ENCODE measurements at regions not wholly inside any gene's neighbourhood (a gene's known extent, or its start where the extent isn't known, plus 50 kb on each side); places are given as distances from the start of the nearest gene placed in this dataset.
A peak's percentile ranks its signal among the peaks of the same experiment; 100 is the strongest.

DNA sequence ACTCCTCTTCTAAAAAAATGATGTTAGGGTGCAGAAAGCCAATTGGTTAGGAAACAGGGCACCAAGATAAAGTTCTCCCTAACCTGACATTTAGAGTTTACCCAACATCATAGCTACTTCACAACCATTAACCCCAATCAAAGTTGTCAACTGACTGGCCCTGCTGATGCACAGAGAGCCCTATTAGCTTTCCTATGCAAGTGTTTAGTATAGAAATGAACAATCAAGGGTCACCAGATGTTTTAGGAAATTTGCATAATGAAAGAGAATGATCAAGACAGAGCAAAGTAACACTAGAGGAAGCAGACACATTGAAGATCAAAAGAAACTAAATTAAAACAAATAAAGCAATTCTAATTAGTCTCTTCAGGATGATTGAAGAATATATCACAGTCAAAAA, 64.2 kb upstream of the DCC start:
- no peak for DNase-seq
- no peaks in the 10 kb centered on the region for H3K79me2 ChIP-seq (ENCODE audit: low read length)

DNA sequence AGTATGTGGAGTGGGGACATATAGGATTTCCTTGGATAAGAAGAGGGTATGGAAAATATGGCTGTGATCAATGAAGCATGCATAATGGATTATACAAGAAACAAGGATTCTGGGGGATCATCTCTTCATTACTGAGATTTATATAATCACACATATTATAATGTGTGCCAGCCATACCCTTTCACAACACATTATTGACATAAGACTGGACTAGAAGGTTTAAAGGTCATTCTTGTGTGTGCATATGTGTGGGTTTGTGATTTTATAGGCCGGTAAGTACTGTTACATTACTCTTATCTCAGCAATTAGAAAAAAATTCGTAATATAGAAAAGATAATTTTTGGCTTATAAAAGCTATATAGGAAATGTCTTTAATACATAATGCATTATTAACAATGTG, 62.2 kb upstream of the DCC start:
- Histone ChIP-seq H3K27me3 (replicated peaks; ENCODE audit: insufficient read depth, low read length) (no peaks in the 10 kb centered on the region), H3K36me3 (replicated peaks; ENCODE audit: insufficient read depth, low read length) (no peaks in the 10 kb centered on the region), H3F3A (ENCODE audit: insufficient read depth, low read length) (peaks cover 10% of the 10 kb centered on the region; the same call in 1 of the 2 replicates), H3K4me2 (ENCODE audit: low read depth, low read length) (no peak overlapping the region), H2AFZ (ENCODE audit: low read length) (no peak overlapping the region), H4K20me1 (ENCODE audit: insufficient read depth, low read length) (no peaks in the 10 kb centered on the region), H3K79me2 (ENCODE audit: low read length) (no peaks in the 10 kb centered on the region), H3K4me1 (ENCODE audit: low read length) (peaks cover 39% of the 10 kb centered on the region), H3K9me3 (replicated peaks; ENCODE audit: insufficient read depth, low read length) (no peaks in the 10 kb centered on the region), H3K27ac (ENCODE audit: low read length) (no peak overlapping the region), H3K4me3 (ENCODE audit: low read length) (no peak overlapping the region), H3K9ac (ENCODE audit: low read length) (no peak overlapping the region), H3K9me2 (replicated peaks; ENCODE audit: insufficient read depth, low read length) (no peaks in the 10 kb centered on the region)
- no peak for DNase-seq
- TF ChIP-seq EZH2 (optimal IDR thresholded peaks at IDR 0.05; ENCODE audit: low read depth, low read length), result no peak
- TF ChIP-seq, protein P1, sequence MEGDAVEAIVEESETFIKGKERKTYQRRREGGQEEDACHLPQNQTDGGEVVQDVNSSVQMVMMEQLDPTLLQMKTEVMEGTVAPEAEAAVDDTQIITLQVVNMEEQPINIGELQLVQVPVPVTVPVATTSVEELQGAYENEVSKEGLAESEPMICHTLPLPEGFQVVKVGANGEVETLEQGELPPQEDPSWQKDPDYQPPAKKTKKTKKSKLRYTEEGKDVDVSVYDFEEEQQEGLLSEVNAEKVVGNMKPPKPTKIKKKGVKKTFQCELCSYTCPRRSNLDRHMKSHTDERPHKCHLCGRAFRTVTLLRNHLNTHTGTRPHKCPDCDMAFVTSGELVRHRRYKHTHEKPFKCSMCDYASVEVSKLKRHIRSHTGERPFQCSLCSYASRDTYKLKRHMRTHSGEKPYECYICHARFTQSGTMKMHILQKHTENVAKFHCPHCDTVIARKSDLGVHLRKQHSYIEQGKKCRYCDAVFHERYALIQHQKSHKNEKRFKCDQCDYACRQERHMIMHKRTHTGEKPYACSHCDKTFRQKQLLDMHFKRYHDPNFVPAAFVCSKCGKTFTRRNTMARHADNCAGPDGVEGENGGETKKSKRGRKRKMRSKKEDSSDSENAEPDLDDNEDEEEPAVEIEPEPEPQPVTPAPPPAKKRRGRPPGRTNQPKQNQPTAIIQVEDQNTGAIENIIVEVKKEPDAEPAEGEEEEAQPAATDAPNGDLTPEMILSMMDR (IDR thresholded peaks at IDR 0.05; ENCODE audit: low read length), result no peak
- TF ChIP-seq EZH2phosphoT487 (IDR thresholded peaks at IDR 0.05; ENCODE audit: low read length), result no peak

More for the DNA sequence above, 64.2 kb upstream of the DCC start:
- Histone ChIP-seq H3K27ac (ENCODE audit: low read length) (no peak overlapping the region), H3K9me2 (replicated peaks; ENCODE audit: insufficient read depth, low read length) (no peaks in the 10 kb centered on the region), H3K4me3 (ENCODE audit: low read length) (no peak overlapping the region), H3K27me3 (replicated peaks; ENCODE audit: insufficient read depth, low read length) (no peaks in the 10 kb centered on the region), H3K36me3 (replicated peaks; ENCODE audit: insufficient read depth, low read length) (no peaks in the 10 kb centered on the region), H2AFZ (ENCODE audit: low read length) (peak overlapping the region; percentile 7; the same call in 1 of the 2 replicates), H3K9ac (ENCODE audit: low read length) (no peak overlapping the region), H3K4me1 (ENCODE audit: low read length) (peaks cover 22% of the 10 kb centered on the region), H4K20me1 (ENCODE audit: insufficient read depth, low read length) (no peaks in the 10 kb centered on the region), H3K4me2 (ENCODE audit: low read depth, low read length) (no peak overlapping the region), H3K9me3 (replicated peaks; ENCODE audit: insufficient read depth, low read length) (no peaks in the 10 kb centered on the region), H3F3A (ENCODE audit: insufficient read depth, low read length) (peaks cover 10% of the 10 kb centered on the region; the same call in 1 of the 2 replicates)
- TF ChIP-seq, protein P1 (IDR thresholded peaks at IDR 0.05; ENCODE audit: low read length), result no peak
- TF ChIP-seq EZH2 (optimal IDR thresholded peaks at IDR 0.05; ENCODE audit: low read depth, low read length), result no peak

DNA sequence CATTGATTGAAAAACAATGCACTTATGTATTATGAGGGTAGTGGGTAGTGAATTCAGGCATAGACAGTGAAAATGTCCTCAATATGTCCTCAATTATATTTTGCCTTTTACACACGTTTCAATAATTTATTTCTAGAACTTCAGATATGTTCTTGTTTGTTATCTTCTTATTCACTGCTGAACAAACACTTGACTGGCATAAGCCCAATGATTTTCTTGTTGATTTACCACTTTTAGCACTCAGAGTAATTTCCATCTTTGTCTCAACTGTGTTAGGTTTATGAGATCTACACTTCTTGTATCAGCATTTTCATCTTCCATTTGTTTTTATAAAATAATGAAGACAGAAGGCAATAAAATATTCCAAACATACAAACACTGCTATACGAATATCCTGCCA, 61.8 kb upstream of the DCC start:
- no peak for DNase-seq
- Histone ChIP-seq H3K4me1 (ENCODE audit: low read length) (peaks cover 43% of the 10 kb centered on the region), H4K20me1 (ENCODE audit: insufficient read depth, low read length) (no peaks in the 10 kb centered on the region), H3K27ac (ENCODE audit: low read length) (no peak overlapping the region), H3F3A (ENCODE audit: insufficient read depth, low read length) (peaks cover 10% of the 10 kb centered on the region; the same call in 1 of the 2 replicates), H3K9me2 (replicated peaks; ENCODE audit: insufficient read depth, low read length) (no peaks in the 10 kb centered on the region), H3K27me3 (replicated peaks; ENCODE audit: insufficient read depth, low read length) (no peaks in the 10 kb centered on the region), H3K9me3 (replicated peaks; ENCODE audit: insufficient read depth, low read length) (no peaks in the 10 kb centered on the region), H2AFZ (ENCODE audit: low read length) (no peak overlapping the region), H3K79me2 (ENCODE audit: low read length) (no peaks in the 10 kb centered on the region), H3K4me2 (ENCODE audit: low read depth, low read length) (no peak overlapping the region), H3K4me3 (ENCODE audit: low read length) (no peak overlapping the region), H3K9ac (ENCODE audit: low read length) (no peak overlapping the region), H3K36me3 (replicated peaks; ENCODE audit: insufficient read depth, low read length) (no peaks in the 10 kb centered on the region)
- TF ChIP-seq, protein P1 (IDR thresholded peaks at IDR 0.05; ENCODE audit: low read length), result no peak
- TF ChIP-seq EZH2phosphoT487 (IDR thresholded peaks at IDR 0.05; ENCODE audit: low read length), result no peak
- TF ChIP-seq EZH2 (optimal IDR thresholded peaks at IDR 0.05; ENCODE audit: low read depth, low read length), result no peak
